ENCODE measurements at regions not wholly inside any gene's neighbourhood (a gene's known extent, or its start where the extent isn't known, plus 50 kb on each side); places are given as distances from the start of the nearest gene placed in this dataset.

DNA sequence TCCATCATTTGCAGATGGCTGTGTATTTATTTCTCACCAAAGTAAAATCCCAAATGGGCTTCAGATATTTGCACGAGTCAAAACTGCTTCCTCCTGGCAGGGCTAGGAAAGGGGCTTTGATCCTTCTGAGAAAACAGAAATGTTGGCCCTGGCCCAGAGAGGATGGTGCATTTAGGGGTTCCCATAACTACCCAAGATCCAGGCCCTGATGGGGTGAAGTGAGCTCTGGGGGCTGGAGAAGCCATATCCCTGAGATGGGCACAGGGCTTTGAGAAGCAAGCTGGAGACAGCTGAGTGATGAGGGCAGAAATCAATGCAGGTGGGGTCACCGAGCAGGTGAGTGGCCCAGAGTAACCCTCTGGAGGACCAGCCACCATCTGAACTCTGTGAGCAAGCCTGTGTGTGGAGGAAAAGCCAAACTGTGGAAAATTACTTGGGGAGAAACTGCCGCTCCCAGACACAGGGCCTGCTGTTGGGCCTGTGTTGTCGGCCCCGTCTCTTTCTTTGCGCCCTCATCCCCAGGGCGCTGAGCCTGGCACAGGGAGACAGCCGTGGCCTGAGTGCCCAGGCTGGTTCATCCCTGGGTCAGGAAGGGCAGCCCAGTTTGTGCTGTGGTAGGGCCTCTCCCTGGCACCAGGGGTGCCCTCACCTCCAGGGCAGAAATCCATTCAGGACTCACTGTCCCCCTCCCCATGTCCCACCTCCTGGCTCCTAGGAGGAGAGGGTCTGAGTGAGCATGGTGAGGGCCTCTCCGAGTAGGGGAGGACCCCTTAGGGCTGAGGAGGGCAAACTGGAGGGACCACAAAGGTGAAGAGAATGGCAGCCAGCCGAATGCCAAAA is 167.8 kb upstream of the HAAO start:
- H3F3A ChIP-seq (ENCODE audit: insufficient read depth, low read depth), result peaks cover 49% of the 10 kb centered on the region
- peaks cover 69% of the 10 kb centered on the region for H3K4me1 ChIP-seq (replicated peaks; ENCODE audit: insufficient read depth)
- TF ChIP-seq CTCF (conservative IDR thresholded peaks at IDR 0.05), result no peak
- TF ChIP-seq EZH2 (IDR thresholded peaks at IDR 0.05; ENCODE audit: low read depth), result no peak
- DNase-seq, result peak in 1 of 2 experiments; percentile 79
- H4K20me1 ChIP-seq (ENCODE audit: insufficient read depth), result no peaks in the 10 kb centered on the region
- H3K4me3 ChIP-seq, result no peak overlapping the region
- H3K9me2 ChIP-seq (ENCODE audit: insufficient read depth), result no peaks in the 10 kb centered on the region
- CTCF ChIA-PET, result interaction anchor here (1.1 kb wide), 1 partner anchor 12 kb away, joined by 4 read pairs; no protein-coding TSS in a partner anchor
- POLR2A ChIA-PET (ENCODE audit: unreplicated experiment), result no interaction called here
- H3K79me2 ChIP-seq (ENCODE audit: low read depth), result no peaks in the 10 kb centered on the region
- intact Hi-C loops (cut with micrococcal nuclease; ENCODE audit: unreplicated experiment), result loop anchor here (5.0 kb wide), 1 partner anchor 127 kb away; no protein-coding TSS in a partner anchor
- peak overlapping the region; percentile 69 for H3K27ac ChIP-seq
- no peaks in the 10 kb centered on the region for H3K9me3 ChIP-seq (ENCODE audit: insufficient read depth, low read depth)
- BruUV-seq (replicated peaks), result no TSS peak
- no peaks in the 10 kb centered on the region for H3K27me3 ChIP-seq (ENCODE audit: insufficient read depth, low read depth)
- H3K36me3 ChIP-seq (ENCODE audit: low read depth), result no peaks in the 10 kb centered on the region
- no peak overlapping the region for H2AFZ ChIP-seq
- peak overlapping the region; percentile 37 for H3K4me2 ChIP-seq

- Histone ChIP-seq H3K4me3 (no peak overlapping the region), H4K20me1 (ENCODE audit: insufficient read depth) (no peaks in the 10 kb centered on the region), H2AFZ (no peak overlapping the region), H3K4me1 (replicated peaks; ENCODE audit: insufficient read depth) (peaks cover 64% of the 10 kb centered on the region), H3K9me2 (ENCODE audit: insufficient read depth) (no peaks in the 10 kb centered on the region), H3K27ac (peak overlapping the region; percentile 69), H3K4me2 (peak overlapping the region; percentile 37), H3F3A (ENCODE audit: insufficient read depth, low read depth) (peaks cover 42% of the 10 kb centered on the region), H3K9me3 (ENCODE audit: insufficient read depth, low read depth) (no peaks in the 10 kb centered on the region), H3K79me2 (ENCODE audit: low read depth) (no peaks in the 10 kb centered on the region), H3K27me3 (ENCODE audit: insufficient read depth, low read depth) (no peaks in the 10 kb centered on the region), H3K36me3 (ENCODE audit: low read depth) (no peaks in the 10 kb centered on the region)
- ChIA-PET POLR2A (ENCODE audit: unreplicated experiment) (no interaction called here), CTCF (interaction anchor here (0.7 to 1.1 kb wide), 2 partner anchors 11 to 73 kb away, joined by 3 to 4 read pairs; no protein-coding TSS in a partner anchor)
- peak in 1 of 2 experiments; percentile 68 for DNase-seq
- no peak for TF ChIP-seq CTCF (conservative IDR thresholded peaks at IDR 0.05)
- no peak for TF ChIP-seq EZH2 (IDR thresholded peaks at IDR 0.05; ENCODE audit: low read depth)
- intact Hi-C loops (cut with micrococcal nuclease; ENCODE audit: unreplicated experiment), result loop anchor here (5.0 kb wide), 1 partner anchor 128 kb away; no protein-coding TSS in a partner anchor
- no TSS peak for BruUV-seq (replicated peaks)
Observed at GRCh38 chr2:42959234-42960001, 167.0 kb upstream of the HAAO start.

GRCh38 chr2:42958741-42959233 is 166.4 kb upstream of the HAAO start:
- DNase-seq, result no peak
- no TSS peak for BruUV-seq (replicated peaks)
- Histone ChIP-seq H3K79me2 (ENCODE audit: low read depth) (no peaks in the 10 kb centered on the region), H3K4me1 (replicated peaks; ENCODE audit: insufficient read depth) (peaks cover 64% of the 10 kb centered on the region), H3K9me2 (ENCODE audit: insufficient read depth) (no peaks in the 10 kb centered on the region), H3K27me3 (ENCODE audit: insufficient read depth, low read depth) (no peaks in the 10 kb centered on the region), H3F3A (ENCODE audit: insufficient read depth, low read depth) (peaks cover 42% of the 10 kb centered on the region), H2AFZ (no peak overlapping the region), H4K20me1 (ENCODE audit: insufficient read depth) (no peaks in the 10 kb centered on the region), H3K36me3 (ENCODE audit: low read depth) (no peaks in the 10 kb centered on the region), H3K4me3 (no peak overlapping the region), H3K4me2 (peak overlapping the region; percentile 37), H3K27ac (peak overlapping the region; percentile 69), H3K9me3 (ENCODE audit: insufficient read depth, low read depth) (no peaks in the 10 kb centered on the region)
- intact Hi-C loops (cut with micrococcal nuclease; ENCODE audit: unreplicated experiment), result no loop called here
- ChIA-PET CTCF (no interaction called here), POLR2A (ENCODE audit: unreplicated experiment) (no interaction called here)
- TF ChIP-seq EZH2 (IDR thresholded peaks at IDR 0.05; ENCODE audit: low read depth) (no peak), CTCF (conservative IDR thresholded peaks at IDR 0.05) (no peak)

Data from PC-9 (cell line).